H9 (cell line): ENCODE measurements at regions not wholly inside any gene's neighbourhood (a gene's known extent, or its start where the extent isn't known, plus 50 kb on each side); places are given as distances from the start of the nearest gene placed in this dataset.

Experiments used
- DNase-seq: peaks from one replicate; pipeline ENCODE4 v3.0.0-alpha.2; 2017
- H2AFZ ChIP-seq: one replicate; pipeline ENCODE4 v1.6.1; 2013; ENCODE audit warnings: mild to moderate bottlenecking, low read length, control low read depth, moderate library complexity
- H2AK5ac ChIP-seq: 2 replicates; pipeline ENCODE4 v1.6.1; 2013; ENCODE audit warnings: low read length, control low read depth, mixed read lengths; ENCODE audit not compliant: insufficient read length
- H2BK120ac ChIP-seq: one replicate; pipeline ENCODE4 v1.6.1; 2013; ENCODE audit warnings: low read depth, mild to moderate bottlenecking, low read length, control low read depth, inconsistent platforms; ENCODE audit not compliant: poor library complexity, severe bottlenecking
- H2BK12ac ChIP-seq: 2 replicates; pipeline ENCODE4 v1.6.1; 2013; ENCODE audit warnings: low read length, control low read depth, mixed read lengths, low read depth; ENCODE audit not compliant: insufficient read length
- H2BK15ac ChIP-seq: 2 replicates; pipeline ENCODE4 v1.6.1; 2013; ENCODE audit warnings: low read depth, low read length, control low read depth
- H2BK20ac ChIP-seq: one replicate; pipeline ENCODE4 v1.6.1; 2013; ENCODE audit warnings: low read depth, mild to moderate bottlenecking, low read length, control low read depth, inconsistent platforms; ENCODE audit not compliant: poor library complexity, severe bottlenecking
- H2BK5ac ChIP-seq: 2 replicates; pipeline ENCODE4 v1.6.1; 2013; ENCODE audit warnings: low read length, control low read depth, mixed read lengths; ENCODE audit not compliant: insufficient read length
- H3K14ac ChIP-seq: 2 replicates; pipeline ENCODE4 v1.6.1; 2013; ENCODE audit warnings: low read length, control low read depth; ENCODE audit not compliant: insufficient read depth
- H3K18ac ChIP-seq: 2 replicates; pipeline ENCODE4 v1.6.1; 2013; ENCODE audit warnings: low read depth, mild to moderate bottlenecking, mixed read lengths, low read length, control low read depth; ENCODE audit not compliant: insufficient read length
- H3K23ac ChIP-seq: 2 replicates; pipeline ENCODE4 v1.6.1; 2013; ENCODE audit warnings: low read length, control low read depth, mixed read lengths, low read depth; ENCODE audit not compliant: insufficient read length
- H3K23me2 ChIP-seq: 2 replicates; pipeline ENCODE4 v1.6.1; 2013; ENCODE audit warnings: low read depth, mild to moderate bottlenecking, mixed read lengths, low read length, control low read depth; ENCODE audit not compliant: insufficient read length, poor library complexity, severe bottlenecking
- H3K27ac ChIP-seq: 2 replicates; pipeline ENCODE4 v1.5.1; 2013; ENCODE audit warnings: low read length, control low read depth, mixed read lengths, low read depth; ENCODE audit not compliant: insufficient read length
- H3K27me3 ChIP-seq: 2 replicates; pipeline ENCODE4 v1.6.1; 2013; ENCODE audit warnings: low read length, control low read depth, inconsistent platforms; ENCODE audit not compliant: insufficient read depth
- H3K4ac ChIP-seq: 2 replicates; pipeline ENCODE4 v1.6.1; 2013; ENCODE audit warnings: low read depth, mild to moderate bottlenecking, control low read depth, inconsistent platforms, low read length, moderate library complexity
- H3K4me1 ChIP-seq: 2 replicates; pipeline ENCODE4 v1.6.1; 2013; ENCODE audit warnings: low read length, control low read depth, inconsistent platforms; ENCODE audit not compliant: insufficient read depth
- H3K4me2 ChIP-seq: 2 replicates; pipeline ENCODE4 v1.6.1; 2013; ENCODE audit warnings: low read length, control low read depth, mixed read lengths; ENCODE audit not compliant: insufficient read length, insufficient read depth
- H3K56ac ChIP-seq: 2 replicates; pipeline ENCODE4 v1.6.1; 2013; ENCODE audit warnings: low read depth, mild to moderate bottlenecking, mixed read lengths, low read length, control low read depth; ENCODE audit not compliant: insufficient read length
- H3K79me1 ChIP-seq: 2 replicates; pipeline ENCODE4 v1.6.1; 2013; ENCODE audit warnings: low read depth, mild to moderate bottlenecking, moderate library complexity, low read length, control low read depth, inconsistent platforms; ENCODE audit not compliant: insufficient read depth, poor library complexity, severe bottlenecking
- H3K79me2 ChIP-seq: 2 replicates; pipeline ENCODE4 v1.6.1; 2013; ENCODE audit warnings: low read length, control low read depth, inconsistent platforms; ENCODE audit not compliant: insufficient read depth
- H3K9ac ChIP-seq: 2 replicates; pipeline ENCODE4 v1.6.1; 2013; ENCODE audit warnings: low read length, control low read depth, mixed read lengths; ENCODE audit not compliant: insufficient read length; ENCODE audit errors: extremely low read depth
- H3K9me3 ChIP-seq: one replicate; pipeline ENCODE4 v1.6.1; 2013; ENCODE audit warnings: low read depth, low read length, inconsistent platforms; ENCODE audit not compliant: control insufficient read depth
- H3T11ph ChIP-seq: one replicate; pipeline ENCODE4 v1.6.1; 2013; ENCODE audit warnings: mild to moderate bottlenecking, low read length, control low read depth, inconsistent platforms
- H4K20me1 ChIP-seq: one replicate; pipeline ENCODE4 v1.6.1; 2013; ENCODE audit not compliant: control insufficient read depth, insufficient read length, insufficient read depth
- H4K5ac ChIP-seq: 2 replicates; pipeline ENCODE4 v1.6.1; 2013; ENCODE audit warnings: low read depth, mild to moderate bottlenecking, mixed read lengths, low read length, control low read depth; ENCODE audit not compliant: insufficient read length
- H4K8ac ChIP-seq: replicated peaks from 2 replicates; pipeline ENCODE4 v1.6.1; 2013; ENCODE audit warnings: low read length, control low read depth, mixed read lengths, low read depth; ENCODE audit not compliant: insufficient read length
- H4K91ac ChIP-seq: 2 replicates; pipeline ENCODE4 v1.6.1; 2013; ENCODE audit warnings: low read depth, mild to moderate bottlenecking, moderate library complexity, mixed read lengths, low read length, control low read depth; ENCODE audit not compliant: insufficient read length
- H3K27ac Mint-ChIP-seq, 3 experiments: 2 replicates in 2 of 3; 3 replicates in 1 of 3; pipeline ENCODE4 v1.8.0; 2020 to 2021; ENCODE audit warnings: mixed read lengths in 3 of 3, mild to moderate bottlenecking in 1 of 3, moderate library complexity in 1 of 3
- H3K27me3 Mint-ChIP-seq: 2 replicates; pipeline ENCODE4 v1.8.0; 2021; ENCODE audit warnings: low read depth, mild to moderate bottlenecking, moderate library complexity, mixed read lengths
- H3K36me3 Mint-ChIP-seq, 3 experiments: 2 replicates in 2 of 3; 3 replicates in 1 of 3; pipeline ENCODE4 v1.8.0; 2020 to 2021; ENCODE audit warnings: low read depth in 3 of 3, mixed read lengths in 3 of 3; ENCODE audit not compliant: insufficient read depth in 1 of 3
- H3K4me1 Mint-ChIP-seq, 2 experiments: 2 replicates each; pipeline ENCODE4 v1.8.0; 2020; ENCODE audit warnings: mixed read lengths in 2 of 2
- H3K4me3 Mint-ChIP-seq, 2 experiments: 2 replicates in 1 of 2; 3 replicates in 1 of 2; pipeline ENCODE4 v1.8.0; 2020 to 2021; ENCODE audit warnings: mild to moderate bottlenecking in 2 of 2, mixed read lengths in 2 of 2, moderate library complexity in 1 of 2
- H3K9me3 Mint-ChIP-seq, 2 experiments: 2 replicates in 1 of 2; 3 replicates in 1 of 2; pipeline ENCODE4 v1.8.0; 2020; ENCODE audit warnings: mild to moderate bottlenecking in 2 of 2, mixed read lengths in 2 of 2, moderate library complexity in 1 of 2
- CTCF ChIP-seq: fragments of 200-600 bp; sonication (generic); conservative IDR thresholded peaks from 3 replicates; pipeline ENCODE4 v1.8.0; 2021; ENCODE audit warnings: antibody characterized with exemption, mild to moderate bottlenecking
- WGBS: extraction: QIAGEN DNeasy Blood & Tissue Kit; methylation state at CpG from one replicate; pipeline ENCODE4 v1.1.7; 2013; ENCODE audit warnings: missing lambda C conversion rate, low lambda C conversion rate, mixed read lengths; ENCODE audit not compliant: insufficient read length; ENCODE audit errors: extremely low coverage; 5-methylcytosine and 5-hydroxymethylcytosine counted together

DNA sequence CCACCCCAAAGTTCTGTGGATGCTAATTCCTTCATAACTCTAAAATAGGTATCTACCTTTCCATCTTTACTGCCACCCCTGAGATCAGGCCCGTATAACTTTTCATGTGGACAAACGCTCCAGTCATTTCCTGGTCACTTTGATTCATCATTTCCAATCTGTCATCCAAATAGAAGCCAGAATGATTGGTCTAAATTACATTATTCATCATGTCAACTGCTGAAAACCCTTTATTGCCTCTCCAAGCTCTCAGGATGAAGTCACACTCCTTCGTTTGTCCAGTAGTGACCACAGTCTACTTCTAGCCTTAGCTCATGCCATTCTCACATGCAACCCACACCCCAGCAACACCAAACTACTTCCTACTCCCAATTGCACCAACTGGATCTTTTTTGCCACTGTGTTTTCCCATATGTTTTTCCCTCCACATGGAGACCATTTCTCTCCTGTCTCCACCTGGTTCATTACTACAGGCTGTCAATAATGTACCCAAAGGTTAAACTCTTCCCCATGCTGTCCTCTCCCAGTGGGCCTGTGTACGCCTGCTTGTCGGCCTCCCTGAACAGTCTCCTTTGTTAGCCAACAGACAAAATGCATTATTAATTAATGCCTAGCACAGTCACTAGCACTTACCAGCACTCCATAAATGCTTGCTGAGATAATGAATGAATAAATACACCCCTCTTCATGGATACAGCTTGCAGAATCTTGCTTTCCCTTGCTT lies 382.6 kb upstream of the NOCT start:
- Histone ChIP-seq H3K79me2 (no peaks in the 10 kb centered on the region), H2BK12ac (no peak overlapping the region), H3K9me3 (no peaks in the 10 kb centered on the region), H2BK5ac (no peak overlapping the region), H3K27me3 (no peaks in the 10 kb centered on the region), H3K56ac (no peak overlapping the region), H3K9ac (no peak overlapping the region), H3K79me1 (no peaks in the 10 kb centered on the region), H4K20me1 (no peaks in the 10 kb centered on the region), H4K5ac (no peak overlapping the region), H4K91ac (no peak overlapping the region), H3K18ac (no peak overlapping the region), H3K27ac (no peak overlapping the region), H2AK5ac (no peak overlapping the region), H3K14ac (no peak overlapping the region), H2BK120ac (no peak overlapping the region), H4K8ac (no peak overlapping the region), H2AFZ (no peak overlapping the region), H3K4me1 (peaks cover 4% of the 10 kb centered on the region; the same call in 1 of the 2 replicates), H3K4ac (no peak overlapping the region), H3K23ac (no peak overlapping the region), H2BK20ac (no peak overlapping the region), H3T11ph (no peak overlapping the region), H2BK15ac (no peak overlapping the region), H3K23me2 (no peaks in the 10 kb centered on the region), H3K4me2 (no peak overlapping the region)
- Mint-ChIP-seq H3K36me3 (no peaks in the 10 kb centered on the region), H3K9me3 (no peaks in the 10 kb centered on the region; a peak in 1 of 5 replicates), H3K27me3 (no peaks in the 10 kb centered on the region), H3K4me3 (no peak overlapping the region), H3K27ac (no peak overlapping the region; a peak in 2 of 7 replicates), H3K4me1 (peaks cover 4 to 15% of the 10 kb centered on the region in 2 experiments)
- no peak for DNase-seq
- WGBS, result no CpG with 5 or more reads among the region's 5 CpGs
- TF ChIP-seq CTCF, result no peak
